WTC11 (cell line): ENCODE measurements at regions not wholly inside any gene's neighbourhood (a gene's known extent, or its start where the extent isn't known, plus 50 kb on each side); places are given as distances from the start of the nearest gene placed in this dataset.

Experiments used
- ATF2 ChIP-seq: sonication (generic); formaldehyde crosslinking; IDR thresholded peaks from 2 replicates; pipeline ENCODE4 v1.8.1; 2022; ENCODE audit warnings: low read depth, missing genetic modification reagents, borderline replicate concordance
- CTCF ChIP-seq: fragments of 200-600 bp; IDR thresholded peaks from 2 replicates; pipeline ENCODE4 v1.8.0; 2022; ENCODE audit warnings: antibody characterized with exemption
- MLX ChIP-seq: sonication (generic); formaldehyde crosslinking; IDR thresholded peaks from 2 replicates; pipeline ENCODE4 v1.8.1; 2023; ENCODE audit warnings: mild to moderate bottlenecking, missing genetic modification reagents, moderate library complexity

GRCh38 chr2:154526234-154526633 is 172.3 kb upstream of the KCNJ3 start:
- TF ChIP-seq ATF2 (CRISPR knock-in tag), result no peak
- no peak for TF ChIP-seq CTCF
- TF ChIP-seq MLX, result no peak
